CD4-positive, alpha-beta T cell treated with Interleukin-6 for 4 hours (primary cell): ENCODE measurements at regions not wholly inside any gene's neighbourhood (a gene's known extent, or its start where the extent isn't known, plus 50 kb on each side); places are given as distances from the start of the nearest gene placed in this dataset.

ENCODE experiments used
- DNase-seq: peaks from one replicate; pipeline ENCODE4 v3.0.0-alpha.2; 2020; ENCODE audit warnings: mixed read lengths

GRCh38 chr7:124130-124949, 68.0 kb upstream of the FAM20C start:
- no peak for DNase-seq

- DNase-seq = no peak
These were observed 67.3 kb upstream of the FAM20C start for GRCh38 chr7:125061-125475.

GRCh38 chr7:125661-126060, 66.7 kb upstream of the FAM20C start:
- DNase-seq = no peak

GRCh38 chr7:126368-126767, 66.0 kb upstream of the FAM20C start:
- no peak for DNase-seq

GRCh38 chr7:127064-127598, 65.2 kb upstream of the FAM20C start:
- DNase-seq = no peak

- no peak for DNase-seq
These were observed 63.9 kb upstream of the FAM20C start for GRCh38 chr7:128171-129080.

GRCh38 chr7:129366-130221, 62.8 kb upstream of the FAM20C start:
- no peak for DNase-seq

- no peak for DNase-seq
These were observed 62.2 kb upstream of the FAM20C start for GRCh38 chr7:130222-130572.

- no peak for DNase-seq
These were observed 61.2 kb upstream of the FAM20C start for GRCh38 chr7:130875-131780.

GRCh38 chr7:131781-132482, 60.4 kb upstream of the FAM20C start:
- no peak for DNase-seq

GRCh38 chr7:132899-133298, 59.5 kb upstream of the FAM20C start:
- DNase-seq = no peak

- no peak for DNase-seq
These were observed 58.9 kb upstream of the FAM20C start for GRCh38 chr7:133470-133869.

GRCh38 chr7:134029-134428, 58.3 kb upstream of the FAM20C start:
- no peak for DNase-seq

GRCh38 chr7:134561-135256, 57.7 kb upstream of the FAM20C start:
- DNase-seq = no peak

GRCh38 chr7:135257-135653, 57.1 kb upstream of the FAM20C start:
- DNase-seq = no peak

- DNase-seq = no peak
These were observed 56.4 kb upstream of the FAM20C start for GRCh38 chr7:135731-136645.

GRCh38 chr7:137094-137891, 55.1 kb upstream of the FAM20C start:
- DNase-seq = no peak

GRCh38 chr7:139131-139530, 53.2 kb upstream of the FAM20C start:
- DNase-seq = no peak
